OCI-LY1 (cell line): ENCODE measurements at regions not wholly inside any gene's neighbourhood (a gene's known extent, or its start where the extent isn't known, plus 50 kb on each side); places are given as distances from the start of the nearest gene placed in this dataset.

ENCODE experiments used
- H2AFZ ChIP-seq: fragments of 200-600 bp; sonication (generic), shearing (Covaris generic); 2 replicates; pipeline ENCODE4 v1.6.0; 2014; ENCODE audit warnings: antibody characterized with exemption, mild to moderate bottlenecking, low read length
- H3F3A ChIP-seq: fragments of 200-600 bp; sonication (generic), shearing (Covaris generic); 2 replicates; pipeline ENCODE4 v1.6.0; 2014; ENCODE audit warnings: mild to moderate bottlenecking, antibody characterized with exemption, low read length, moderate library complexity; ENCODE audit not compliant: insufficient read depth
- H3K27ac ChIP-seq: fragments of 200-600 bp; sonication (generic); 2 replicates; pipeline ENCODE4 v1.5.1; 2014; ENCODE audit warnings: low read length, mixed run types, mild to moderate bottlenecking, low read depth; ENCODE audit not compliant: poor library complexity, severe bottlenecking
- H3K27me3 ChIP-seq: fragments of 200-600 bp; sonication (generic); 2 replicates; pipeline ENCODE4 v1.6.0; 2014; ENCODE audit warnings: antibody characterized with exemption, mild to moderate bottlenecking, low read length, moderate library complexity; ENCODE audit not compliant: insufficient read depth
- H3K36me3 ChIP-seq: fragments of 200-600 bp; sonication (generic); 2 replicates; pipeline ENCODE4 v1.6.1; 2014; ENCODE audit warnings: mild to moderate bottlenecking, antibody characterized with exemption, low read length, moderate library complexity, mixed read lengths; ENCODE audit not compliant: insufficient read depth
- H3K4me1 ChIP-seq: fragments of 200-600 bp; sonication (generic); 2 replicates; pipeline ENCODE4 v1.5.1; 2014; ENCODE audit warnings: mild to moderate bottlenecking, low read length, moderate library complexity; ENCODE audit not compliant: insufficient read depth, severe bottlenecking
- H3K4me2 ChIP-seq: fragments of 200-600 bp; sonication (generic), shearing (Covaris generic); 2 replicates; pipeline ENCODE4 v1.6.1; 2014; ENCODE audit warnings: low read length
- H3K4me3 ChIP-seq: fragments of 200-600 bp; sonication (generic); 2 replicates; pipeline ENCODE4 v1.5.1; 2014; ENCODE audit warnings: low read length, low read depth, mild to moderate bottlenecking, mixed read lengths; ENCODE audit not compliant: poor library complexity, severe bottlenecking
- H3K79me2 ChIP-seq: fragments of 200-600 bp; shearing (Covaris generic); 2 replicates; pipeline ENCODE4 v1.6.1; 2016; ENCODE audit warnings: mixed run types, low read length, mixed read lengths; ENCODE audit not compliant: insufficient read depth
- H3K9ac ChIP-seq: fragments of 200-600 bp; sonication (generic), shearing (Covaris generic); 2 replicates; pipeline ENCODE4 v1.6.1; 2014; ENCODE audit warnings: mild to moderate bottlenecking, low read length, mixed read lengths
- H3K9me2 ChIP-seq: fragments of 200-600 bp; sonication (generic), shearing (Covaris generic); 2 replicates; pipeline ENCODE4 v1.6.1; 2014; ENCODE audit warnings: low read depth, mild to moderate bottlenecking, low read length, mixed read lengths
- H3K9me3 ChIP-seq: fragments of 200-600 bp; shearing (Covaris generic); 2 replicates; pipeline ENCODE4 v1.6.1; 2014; ENCODE audit warnings: low read length, mixed read lengths
- H4K20me1 ChIP-seq: fragments of 200-600 bp; sonication (generic), shearing (Covaris generic); 2 replicates; pipeline ENCODE4 v1.6.0; 2016; ENCODE audit warnings: mild to moderate bottlenecking, low read length; ENCODE audit not compliant: insufficient read depth
- EZH2 ChIP-seq: fragments of 200-600 bp; sonication (generic), shearing (Covaris generic); IDR thresholded peaks from 2 replicates; pipeline ENCODE4 v1.8.0; 2017; ENCODE audit warnings: borderline replicate concordance, mixed run types, mild to moderate bottlenecking, antibody characterized with exemption, low read length, moderate library complexity, mixed read lengths
- TF ChIP-seq, protein P1 (sequence below): fragments of 200-600 bp; sonication (generic), shearing (Covaris generic); IDR thresholded peaks from 2 replicates; pipeline ENCODE4 v1.5.1; 2017; ENCODE audit warnings: mild to moderate bottlenecking, antibody characterized with exemption, low read length, moderate library complexity, mixed read lengths

DNA sequence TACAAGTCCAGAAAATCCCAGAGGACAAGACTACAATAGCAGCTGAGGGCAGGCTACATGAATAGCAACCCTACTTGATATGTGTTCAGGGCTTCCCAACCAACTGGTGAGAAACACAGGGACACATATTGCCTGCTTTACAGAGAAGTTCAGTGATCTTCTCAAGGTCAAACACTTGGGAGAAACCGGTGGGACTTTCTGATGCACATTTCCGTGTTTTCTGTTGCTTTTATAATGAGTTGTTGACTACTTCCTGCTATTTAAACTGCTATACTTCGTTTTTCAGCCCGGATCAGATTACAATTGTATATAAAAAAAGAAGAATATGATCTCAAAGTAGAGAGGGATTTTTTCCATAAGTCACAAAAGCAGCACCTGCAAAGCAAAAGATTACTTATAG is 175.1 kb downstream of the SNX18 start:
- Histone ChIP-seq H3K4me3 (no peak overlapping the region), H3K36me3 (no peaks in the 10 kb centered on the region), H3K4me1 (no peaks in the 10 kb centered on the region), H3K9me2 (no peaks in the 10 kb centered on the region), H3K79me2 (no peaks in the 10 kb centered on the region), H3K4me2 (no peak overlapping the region), H3K9ac (no peak overlapping the region), H3F3A (no peaks in the 10 kb centered on the region), H4K20me1 (no peaks in the 10 kb centered on the region), H3K27me3 (no peaks in the 10 kb centered on the region), H2AFZ (no peak overlapping the region), H3K27ac (no peak overlapping the region), H3K9me3 (no peaks in the 10 kb centered on the region)
- TF ChIP-seq, protein P1, sequence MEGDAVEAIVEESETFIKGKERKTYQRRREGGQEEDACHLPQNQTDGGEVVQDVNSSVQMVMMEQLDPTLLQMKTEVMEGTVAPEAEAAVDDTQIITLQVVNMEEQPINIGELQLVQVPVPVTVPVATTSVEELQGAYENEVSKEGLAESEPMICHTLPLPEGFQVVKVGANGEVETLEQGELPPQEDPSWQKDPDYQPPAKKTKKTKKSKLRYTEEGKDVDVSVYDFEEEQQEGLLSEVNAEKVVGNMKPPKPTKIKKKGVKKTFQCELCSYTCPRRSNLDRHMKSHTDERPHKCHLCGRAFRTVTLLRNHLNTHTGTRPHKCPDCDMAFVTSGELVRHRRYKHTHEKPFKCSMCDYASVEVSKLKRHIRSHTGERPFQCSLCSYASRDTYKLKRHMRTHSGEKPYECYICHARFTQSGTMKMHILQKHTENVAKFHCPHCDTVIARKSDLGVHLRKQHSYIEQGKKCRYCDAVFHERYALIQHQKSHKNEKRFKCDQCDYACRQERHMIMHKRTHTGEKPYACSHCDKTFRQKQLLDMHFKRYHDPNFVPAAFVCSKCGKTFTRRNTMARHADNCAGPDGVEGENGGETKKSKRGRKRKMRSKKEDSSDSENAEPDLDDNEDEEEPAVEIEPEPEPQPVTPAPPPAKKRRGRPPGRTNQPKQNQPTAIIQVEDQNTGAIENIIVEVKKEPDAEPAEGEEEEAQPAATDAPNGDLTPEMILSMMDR: no peak
- TF ChIP-seq EZH2: no peak

DNA sequence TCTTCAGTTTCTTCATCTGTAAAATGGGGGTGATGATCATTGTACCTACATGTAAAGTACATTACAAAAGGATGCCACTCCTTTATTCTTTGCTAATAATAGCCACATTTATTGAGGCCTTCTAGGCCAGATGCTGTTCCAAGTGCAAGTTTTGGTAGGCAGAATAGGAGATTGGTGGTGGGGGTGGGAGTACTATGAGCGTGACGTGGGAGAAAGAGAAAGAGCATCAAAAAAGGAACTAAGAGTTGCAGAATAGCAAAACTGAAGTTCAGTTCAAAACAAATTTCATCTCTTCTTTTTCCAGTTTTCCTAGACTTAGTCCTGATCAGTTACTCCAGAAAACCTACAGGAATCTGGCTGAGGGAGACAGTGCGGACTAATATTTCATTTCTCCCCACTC is 174.1 kb downstream of the SNX18 start:
- Histone ChIP-seq H3K4me1 (no peaks in the 10 kb centered on the region), H2AFZ (no peak overlapping the region), H4K20me1 (no peaks in the 10 kb centered on the region), H3K9ac (no peak overlapping the region), H3F3A (no peaks in the 10 kb centered on the region), H3K79me2 (no peaks in the 10 kb centered on the region), H3K4me2 (no peak overlapping the region), H3K27me3 (no peaks in the 10 kb centered on the region), H3K4me3 (no peak overlapping the region), H3K27ac (no peak overlapping the region), H3K9me2 (no peaks in the 10 kb centered on the region), H3K36me3 (no peaks in the 10 kb centered on the region), H3K9me3 (no peaks in the 10 kb centered on the region)
- no peak for TF ChIP-seq EZH2
- TF ChIP-seq, protein P1: no peak

DNA sequence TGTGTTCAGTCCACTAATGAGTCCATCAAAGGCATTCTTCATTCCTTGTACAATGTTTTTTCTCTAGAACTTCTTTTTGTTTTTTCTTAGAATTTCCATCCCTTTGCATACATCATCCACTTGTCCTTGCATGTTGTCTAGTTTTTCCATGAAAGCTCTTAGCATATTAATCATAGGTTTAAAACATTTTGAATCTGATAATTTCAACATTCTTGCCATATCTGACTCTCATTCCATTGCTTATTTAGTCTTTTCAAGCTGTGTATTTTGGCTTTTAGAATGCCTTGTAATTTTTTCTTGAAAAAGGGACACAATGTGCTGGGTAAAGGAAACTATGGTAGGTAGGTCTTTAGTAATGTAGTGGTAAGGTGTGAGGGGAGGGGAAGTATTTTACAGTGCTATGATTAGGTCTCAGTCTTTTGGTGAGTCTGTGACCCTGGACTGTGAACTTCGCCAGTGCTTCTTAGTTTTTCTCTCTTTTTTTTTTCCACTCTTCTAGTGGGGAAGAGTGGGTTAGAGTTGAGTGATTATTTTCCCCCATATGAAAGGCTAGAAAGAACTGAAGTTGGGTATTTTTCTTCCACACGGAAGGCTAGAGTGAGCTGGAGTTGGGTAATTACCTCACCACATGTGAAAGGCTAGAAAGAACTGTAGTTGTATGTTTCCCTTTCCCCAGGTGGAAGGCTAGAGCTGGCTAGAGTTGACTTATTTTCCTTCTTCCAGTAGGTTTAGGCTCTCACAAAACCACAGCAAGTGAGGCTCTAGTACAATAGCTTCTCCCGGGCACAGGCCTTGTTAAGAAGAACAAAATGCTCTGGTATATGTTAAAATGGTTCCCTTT is 172.1 kb downstream of the SNX18 start:
- H3K4me3 ChIP-seq: no peak overlapping the region
- TF ChIP-seq, protein P1: no peak
- TF ChIP-seq EZH2: no peak
- H3K27ac ChIP-seq: no peak overlapping the region
- no peaks in the 10 kb centered on the region for H3K4me1 ChIP-seq
- no peaks in the 10 kb centered on the region for H4K20me1 ChIP-seq
- H3K27me3 ChIP-seq: no peaks in the 10 kb centered on the region
- no peaks in the 10 kb centered on the region for H3K9me3 ChIP-seq
- H3F3A ChIP-seq: no peaks in the 10 kb centered on the region
- no peaks in the 10 kb centered on the region for H3K9me2 ChIP-seq
- no peak overlapping the region for H3K9ac ChIP-seq
- H2AFZ ChIP-seq: no peak overlapping the region
- no peaks in the 10 kb centered on the region for H3K36me3 ChIP-seq
- H3K4me2 ChIP-seq: no peak overlapping the region
- H3K79me2 ChIP-seq: no peaks in the 10 kb centered on the region
